Peyer's patch (tissue), 4 donors: ENCODE measurements at regions not wholly inside any gene's neighbourhood (a gene's known extent, or its start where the extent isn't known, plus 50 kb on each side); places are given as distances from the start of the nearest gene placed in this dataset.

ENCODE experiments used
- DNase-seq, 3 donors: peaks; one replicate each; pipeline ENCODE4 v3.0.0-alpha.2; 2017 to 2019
- H3K27ac ChIP-seq, 4 donors: fragments of 200-600 bp; sonication (generic); one replicate each; pipeline ENCODE4 v1.5.1; 2016 to 2019
- H3K27me3 ChIP-seq, 2 donors: fragments of 200-600 bp; sonication (generic); one replicate each; pipeline ENCODE4 v1.5.1; 2019
- H3K36me3 ChIP-seq, 3 donors: fragments of 200-600 bp; sonication (generic); one replicate each; pipeline ENCODE4 v1.5.1; 2016 to 2019
- H3K4me1 ChIP-seq, 4 donors: fragments of 200-600 bp; sonication (generic); one replicate each; pipeline ENCODE4 v1.5.1; 2016 to 2019
- H3K4me3 ChIP-seq, 4 donors: fragments of 200-600 bp; sonication (generic); 1 replicate in 3 of 4; 2 replicates in 1 of 4; pipeline ENCODE4 v1.5.1; 2016 to 2019; ENCODE audit warnings: mild to moderate bottlenecking in 1 of 4
- H3K9me3 ChIP-seq, 4 donors: fragments of 200-600 bp; sonication (generic); one replicate each; pipeline ENCODE4 v1.5.1; 2016 to 2019; ENCODE audit warnings: mild to moderate bottlenecking in 1 of 4
- CTCF ChIP-seq, 6 experiments: fragments of 450-650 bp in 4 of 6; fragments of 200-600 bp in 2 of 6; sonication (generic) in 1 of 6; IDR thresholded peaks; one replicate each; pipeline ENCODE4 v1.5.1; 2017 to 2019; ENCODE audit warnings: antibody characterized with exemption in 6 of 6, mild to moderate bottlenecking in 3 of 6, moderate library complexity in 1 of 6
- POLR2A ChIP-seq, 2 donors: fragments of 450-650 bp; IDR thresholded peaks; one replicate each; pipeline ENCODE4 v1.5.1; 2017; ENCODE audit warnings: antibody characterized with exemption in 2 of 2, mild to moderate bottlenecking in 2 of 2, moderate library complexity in 2 of 2

- no peak overlapping the region for H3K4me3 ChIP-seq
Measured at GRCh38 chr6:22151892-22152291, 144.9 kb downstream of the PRL start.

DNA sequence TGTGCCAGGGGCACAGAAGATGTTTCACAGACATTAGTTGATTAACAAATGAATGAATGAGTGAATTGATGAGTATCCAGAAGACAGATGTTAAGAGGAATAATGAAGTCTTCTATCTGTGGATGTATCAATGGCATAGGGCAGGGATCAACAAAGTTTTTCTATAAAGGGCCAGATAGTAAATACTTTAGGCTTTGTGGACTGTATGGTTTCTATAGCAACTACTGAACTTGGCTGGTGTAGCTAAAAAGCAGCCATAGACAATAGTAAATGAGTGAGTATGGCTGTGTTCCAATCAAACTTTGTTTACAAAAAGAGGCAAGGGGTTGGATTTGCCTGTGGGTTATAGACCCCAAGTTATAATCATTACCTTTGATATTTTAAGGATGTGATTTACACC is 144.0 kb downstream of the PRL start:
- H3K4me1 ChIP-seq = no peaks in the 10 kb centered on the region
- H3K27ac ChIP-seq = no peak overlapping the region
- H3K4me3 ChIP-seq = no peak overlapping the region
- no peaks in the 10 kb centered on the region for H3K9me3 ChIP-seq
- TF ChIP-seq CTCF (IDR thresholded peaks at IDR 0.05) = no peak
- TF ChIP-seq POLR2A (IDR thresholded peaks at IDR 0.05) = no peak
- no peaks in the 10 kb centered on the region for H3K27me3 ChIP-seq
- no peaks in the 10 kb centered on the region for H3K36me3 ChIP-seq
- DNase-seq = no peak

More at GRCh38 chr6:22151892-22152291, 144.9 kb downstream of the PRL start:
- no peaks in the 10 kb centered on the region for H3K27me3 ChIP-seq
- no peak for TF ChIP-seq POLR2A (IDR thresholded peaks at IDR 0.05)
- no peak for TF ChIP-seq CTCF (IDR thresholded peaks at IDR 0.05)
- H3K36me3 ChIP-seq = no peaks in the 10 kb centered on the region
- H3K27ac ChIP-seq = no peak overlapping the region
- no peak for DNase-seq
- no peaks in the 10 kb centered on the region for H3K9me3 ChIP-seq
- no peaks in the 10 kb centered on the region for H3K4me1 ChIP-seq

- no peak overlapping the region for H3K4me3 ChIP-seq
- H3K9me3 ChIP-seq = no peaks in the 10 kb centered on the region
- no peak for TF ChIP-seq CTCF (IDR thresholded peaks at IDR 0.05)
- TF ChIP-seq POLR2A (IDR thresholded peaks at IDR 0.05) = no peak
- H3K27me3 ChIP-seq = no peaks in the 10 kb centered on the region
- no peaks in the 10 kb centered on the region for H3K36me3 ChIP-seq
- H3K4me1 ChIP-seq = no peaks in the 10 kb centered on the region
- DNase-seq = no peak
- H3K27ac ChIP-seq = no peak overlapping the region
Measured at GRCh38 chr6:22153384-22154158, 143.3 kb downstream of the PRL start.

DNA sequence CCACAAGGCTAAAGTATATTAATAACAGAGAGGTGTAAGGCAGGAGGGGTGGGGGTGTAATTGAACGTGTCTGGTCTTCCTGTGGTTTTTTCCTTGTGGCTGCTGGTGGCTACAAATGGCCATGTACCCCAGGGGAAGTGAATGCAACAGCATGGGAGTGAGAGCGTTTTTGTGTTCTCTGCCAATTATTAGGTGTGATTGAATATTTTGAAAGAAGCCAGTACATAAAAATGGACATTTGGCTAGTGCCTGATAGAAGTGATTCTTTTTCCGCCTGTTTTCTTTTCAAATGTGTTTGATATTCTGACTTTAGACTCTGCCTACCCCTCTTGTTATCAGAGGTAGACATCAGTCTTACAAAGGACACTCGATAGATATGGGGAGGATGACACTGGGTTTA is 141.3 kb downstream of the PRL start:
- H3K27ac ChIP-seq = no peak overlapping the region
- H3K4me3 ChIP-seq = no peak overlapping the region
- no peaks in the 10 kb centered on the region for H3K27me3 ChIP-seq
- no peak for TF ChIP-seq CTCF (IDR thresholded peaks at IDR 0.05)
- TF ChIP-seq POLR2A (IDR thresholded peaks at IDR 0.05) = no peak
- no peaks in the 10 kb centered on the region for H3K4me1 ChIP-seq
- no peak for DNase-seq
- no peaks in the 10 kb centered on the region for H3K9me3 ChIP-seq
- H3K36me3 ChIP-seq = no peaks in the 10 kb centered on the region

GRCh38 chr6:22157233-22157632 is 139.6 kb downstream of the PRL start:
- Histone ChIP-seq H3K27ac (no peak overlapping the region), H3K36me3 (no peaks in the 10 kb centered on the region), H3K4me1 (no peaks in the 10 kb centered on the region), H3K4me3 (no peak overlapping the region), H3K9me3 (no peaks in the 10 kb centered on the region), H3K27me3 (no peaks in the 10 kb centered on the region)
- no peak for TF ChIP-seq POLR2A (IDR thresholded peaks at IDR 0.05)
- TF ChIP-seq CTCF (IDR thresholded peaks at IDR 0.05) = no peak
- DNase-seq = no peak
